Suppressor macrophage treated with lipopolysaccharide for 4 hours (primary cell): ENCODE measurements at regions not wholly inside any gene's neighbourhood (a gene's known extent, or its start where the extent isn't known, plus 50 kb on each side); places are given as distances from the start of the nearest gene placed in this dataset.
"Not testable (repeated sequence)": the region's sequence is repeated elsewhere in the genome, so short reads cannot be mapped to it uniquely, and the experiment has no call there.

Source experiments
- DNase-seq: peaks from one replicate; pipeline ENCODE4 v3.0.0-alpha.2; 2020

DNA sequence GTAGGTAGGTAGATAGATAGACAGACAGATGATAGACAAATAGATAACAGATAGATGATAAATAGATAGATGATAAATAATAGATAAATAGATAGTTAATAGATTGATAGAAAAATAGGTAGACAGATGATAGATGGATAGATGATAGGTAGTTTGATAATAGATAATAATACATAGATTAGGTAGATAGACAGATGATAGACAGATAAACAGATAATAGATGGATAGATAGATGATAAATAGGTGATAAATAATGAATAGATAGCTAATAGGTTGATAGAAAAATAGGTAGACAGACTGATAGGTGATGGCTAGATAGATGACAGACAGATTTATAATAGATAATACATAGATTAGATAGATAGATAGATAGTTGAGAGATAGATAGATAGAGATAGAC is 350.5 kb upstream of the DPP6 start:
- DNase-seq: no peak

DNA sequence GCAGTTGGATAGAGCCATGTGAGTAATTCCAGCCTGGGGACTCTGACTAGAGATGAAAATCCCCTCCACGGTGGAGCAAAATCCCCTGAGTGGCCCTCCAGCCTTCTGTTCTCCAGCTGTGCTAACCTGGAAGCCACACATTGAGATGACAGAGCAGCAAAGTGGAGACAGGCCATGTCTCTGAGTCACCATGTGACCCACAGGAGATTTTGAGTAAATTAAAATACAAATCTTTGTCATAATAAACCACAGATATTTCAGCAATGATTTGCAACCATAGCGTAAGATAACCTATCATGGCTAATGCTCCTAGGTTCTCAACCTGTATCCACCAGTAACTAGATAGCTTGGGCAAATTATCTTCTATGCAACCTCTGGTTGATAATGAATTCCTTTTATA is 328.3 kb upstream of the DPP6 start:
- not testable (repeated sequence) for DNase-seq

DNA sequence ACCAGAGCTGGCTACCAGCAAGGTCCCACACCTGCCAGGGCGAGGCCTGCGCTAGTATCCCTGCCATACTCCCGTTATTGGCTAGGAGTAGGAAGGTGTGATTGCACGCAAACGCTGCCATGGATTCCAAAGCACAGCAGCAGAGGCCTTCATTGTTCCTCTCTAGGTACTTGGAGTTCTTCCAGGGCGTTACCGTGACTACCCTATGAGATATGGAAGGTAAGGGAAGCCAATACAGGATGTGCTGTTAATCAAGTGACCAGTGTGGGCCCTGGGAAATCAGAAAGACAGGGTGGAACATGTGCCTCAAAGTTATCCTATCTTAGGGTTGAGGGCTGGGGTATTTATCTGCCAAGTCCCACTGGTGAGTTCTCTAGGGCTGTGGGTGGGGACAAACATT is 320.7 kb upstream of the DPP6 start:
- DNase-seq: not testable (repeated sequence)

DNA sequence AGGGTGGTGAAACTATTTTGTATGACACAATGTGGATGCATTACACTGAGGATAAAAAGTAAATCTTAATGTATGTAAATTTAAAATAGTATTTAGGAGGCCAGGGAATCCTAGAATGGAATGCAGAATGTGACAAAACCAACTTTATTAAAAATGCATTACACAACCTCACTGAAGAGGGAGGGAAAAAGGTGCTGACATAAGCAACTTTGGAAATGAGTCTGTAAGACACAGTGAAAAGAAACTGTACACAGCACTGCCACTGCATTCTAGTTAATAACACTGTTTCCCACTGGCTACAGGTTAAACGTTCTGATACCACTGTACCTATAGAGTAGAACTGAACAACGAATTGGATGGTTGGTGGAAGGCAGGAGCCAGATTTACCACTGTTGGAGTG is 308.8 kb upstream of the DPP6 start:
- DNase-seq: not testable (repeated sequence)

DNA sequence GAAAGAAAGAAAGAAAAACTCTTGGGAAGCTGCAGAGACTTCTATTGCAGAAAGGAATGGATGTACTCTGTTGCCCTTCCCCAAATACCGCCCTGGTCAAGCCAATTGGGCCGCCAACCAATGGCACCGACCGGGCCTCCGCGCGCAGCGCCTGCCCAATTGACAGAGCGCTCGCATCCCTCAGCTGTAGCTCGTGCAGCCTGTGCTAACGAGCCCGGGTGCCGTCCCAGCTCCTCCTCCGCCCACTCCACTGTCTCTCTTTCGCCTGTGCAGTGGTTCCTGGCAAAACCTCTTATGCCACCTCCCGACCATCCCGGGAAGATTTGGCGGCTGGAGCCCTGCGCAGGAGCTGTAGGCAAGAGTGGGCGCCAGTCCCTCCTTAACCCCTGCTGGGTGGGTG is 304.2 kb upstream of the DPP6 start:
- DNase-seq: not testable (repeated sequence)

DNA sequence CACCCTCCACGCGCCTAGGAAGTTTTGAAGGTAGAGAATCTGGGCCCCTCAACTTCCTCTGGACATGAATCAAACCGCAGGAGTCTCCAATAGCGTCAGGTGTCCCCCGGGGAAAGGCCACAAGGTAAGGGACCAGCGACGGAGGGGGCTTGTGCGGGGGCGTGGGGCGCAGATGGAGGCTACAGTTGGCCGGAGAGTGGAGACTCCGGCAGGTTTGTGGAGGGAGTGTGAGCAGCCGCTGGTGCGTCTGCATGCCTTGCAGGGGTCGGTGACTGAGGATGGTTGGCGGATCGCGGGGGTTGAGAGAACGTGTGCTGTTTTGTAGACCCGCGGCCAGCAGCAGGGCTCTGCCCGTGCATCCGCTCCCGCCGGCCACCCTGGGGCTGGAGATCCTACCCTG is 303.3 kb upstream of the DPP6 start:
- not testable (repeated sequence) for DNase-seq

DNA sequence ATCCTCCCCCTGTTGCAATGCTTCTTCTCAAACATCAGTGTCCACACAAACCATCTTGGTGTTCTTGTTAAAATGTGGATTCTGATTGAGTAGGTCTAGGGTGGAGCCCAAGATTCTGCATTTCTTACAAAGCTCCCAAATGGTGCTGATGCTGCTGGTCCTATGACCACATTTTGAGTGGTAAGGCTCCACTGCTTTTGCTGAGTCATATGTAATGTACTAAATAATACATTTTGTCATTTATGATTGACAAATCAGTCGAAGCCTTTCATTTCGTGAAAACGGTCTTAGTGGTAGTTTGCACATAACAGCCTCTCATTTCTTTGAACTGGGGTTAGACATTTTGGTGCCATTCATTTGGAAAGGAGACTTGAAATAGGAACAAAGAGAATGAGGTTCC is 286.3 kb upstream of the DPP6 start:
- not testable (repeated sequence) for DNase-seq

DNA sequence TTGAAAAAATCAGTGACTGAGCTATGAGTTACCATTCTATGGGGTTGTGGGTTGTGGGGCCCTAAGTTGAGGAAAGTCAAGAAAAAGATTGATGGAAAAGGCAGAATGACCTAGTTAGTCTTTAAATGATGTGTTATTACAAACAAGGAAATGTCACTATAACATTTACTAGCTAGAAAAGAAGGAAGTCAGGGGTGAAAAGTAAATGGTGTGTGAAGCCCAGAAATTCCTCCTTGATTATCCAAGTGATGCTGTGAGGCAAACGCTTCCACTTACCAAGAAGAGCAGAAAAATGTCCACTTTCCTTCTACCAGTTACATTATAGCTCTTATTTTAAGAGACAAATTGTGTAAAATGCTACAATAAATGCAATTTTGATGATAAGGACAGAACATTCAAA is 285.3 kb upstream of the DPP6 start:
- DNase-seq: not testable (repeated sequence)

DNA sequence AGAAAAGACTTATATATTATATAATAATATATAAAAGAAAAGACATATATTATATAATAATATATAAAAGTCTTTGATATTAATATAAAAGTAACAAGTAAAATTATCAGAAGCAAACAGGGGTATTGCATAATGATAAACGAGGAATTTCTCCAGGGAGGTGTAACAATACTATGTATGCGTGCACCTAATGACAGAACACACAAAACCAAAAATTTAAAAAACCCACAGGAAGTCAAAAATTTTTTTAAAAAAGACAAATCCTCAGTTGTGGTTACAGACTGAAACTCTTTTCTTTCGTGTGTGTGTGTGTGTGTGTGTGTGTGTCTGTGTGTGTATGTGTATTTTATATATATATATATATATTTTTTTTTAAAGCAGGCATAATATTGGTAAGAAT is 279.2 kb upstream of the DPP6 start:
- DNase-seq: no peak

DNA sequence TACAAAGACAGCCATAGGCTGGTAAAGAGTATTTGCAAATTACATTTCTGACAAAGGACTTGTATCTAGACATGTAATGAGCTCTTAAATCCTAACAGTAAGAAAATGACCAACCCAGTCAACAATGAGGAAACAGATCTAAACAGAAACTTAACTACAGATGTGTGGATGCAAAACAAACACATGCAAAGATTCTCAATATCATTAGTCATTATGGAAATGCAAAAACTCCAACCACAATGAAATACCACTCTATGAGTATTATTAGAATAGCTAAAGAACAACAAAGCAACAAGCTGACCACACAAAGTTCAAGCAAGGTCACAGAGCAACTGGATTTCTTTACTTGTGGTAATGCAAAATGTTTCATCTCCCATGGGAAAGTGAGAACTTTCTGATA is 275.3 kb upstream of the DPP6 start:
- not testable (repeated sequence) for DNase-seq

DNA sequence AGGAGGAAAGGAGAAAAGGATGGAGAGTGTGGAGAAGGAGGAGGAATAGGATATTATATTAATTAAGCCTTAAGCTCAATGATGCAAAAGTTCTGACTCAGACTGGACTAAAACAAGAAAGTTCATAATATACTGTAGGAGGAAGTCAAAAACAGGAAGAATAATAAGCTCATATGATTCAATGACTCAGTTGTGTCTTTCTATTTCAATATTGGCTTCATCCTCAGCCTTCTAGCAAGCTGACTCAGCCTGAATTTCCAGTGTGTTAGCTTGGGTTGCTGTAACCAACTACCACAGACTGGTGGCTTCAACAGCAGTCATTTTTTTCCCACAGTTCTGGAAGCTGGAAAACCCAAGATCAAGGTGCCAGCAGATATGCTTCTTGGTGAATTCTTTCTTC is 254.8 kb upstream of the DPP6 start:
- DNase-seq: peak; percentile 6

DNA sequence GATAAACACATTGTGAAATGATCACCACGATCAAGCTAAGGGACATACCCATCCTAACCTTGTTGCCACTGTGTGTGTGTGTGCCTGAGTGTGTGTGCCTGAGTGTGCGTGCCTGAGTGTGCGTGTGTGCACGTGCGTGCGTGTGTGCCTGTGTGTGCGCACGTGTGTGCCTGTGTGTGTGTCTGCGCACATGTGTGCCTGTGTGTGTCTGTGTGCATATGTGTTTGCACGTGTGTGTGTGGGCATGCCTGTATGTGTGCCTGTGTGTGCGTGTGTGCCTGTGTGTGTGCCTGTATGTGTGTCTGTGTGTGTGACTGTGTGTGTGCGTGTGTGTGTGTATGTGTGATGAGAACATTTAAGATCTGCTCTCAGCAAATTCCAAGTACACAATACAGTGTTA is 244.1 kb upstream of the DPP6 start:
- no peak for DNase-seq

DNA sequence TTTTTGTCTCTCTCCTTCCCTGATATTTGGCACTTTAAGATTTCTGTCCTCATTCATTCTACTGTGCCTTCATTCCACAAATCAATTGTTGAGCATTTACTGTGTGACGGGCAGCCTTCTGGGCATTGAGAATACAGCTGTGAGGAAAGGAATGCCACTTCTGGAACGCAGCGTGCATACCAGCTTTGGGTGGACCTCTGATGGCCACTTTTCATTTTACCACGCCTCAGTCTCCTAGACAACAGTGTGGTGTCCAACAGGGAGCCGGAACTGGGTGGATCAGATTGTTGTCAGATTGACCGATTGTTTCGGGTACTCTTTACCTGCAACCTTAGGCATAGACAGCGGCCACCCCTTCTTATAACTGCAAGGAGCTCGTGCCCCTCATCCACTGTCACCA is 222.7 kb upstream of the DPP6 start:
- DNase-seq: no peak

DNA sequence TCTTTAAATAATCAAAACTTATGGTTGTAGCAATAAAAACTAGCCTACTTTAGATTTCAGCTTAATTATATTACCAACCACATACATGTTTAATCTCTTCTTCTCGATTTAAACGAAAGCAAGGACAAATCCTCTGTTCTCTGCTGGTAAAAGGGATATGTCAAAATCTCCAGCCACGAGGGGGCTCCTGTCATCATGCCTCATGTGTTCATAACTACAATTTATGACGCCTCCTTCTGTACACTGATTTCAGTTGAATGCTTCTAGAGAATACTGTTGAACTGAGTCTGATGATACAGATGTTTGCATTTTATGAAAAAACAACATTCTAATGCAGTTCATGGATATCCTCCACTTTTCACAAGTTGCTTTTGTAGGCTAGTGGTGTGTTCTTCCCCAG is 220.0 kb upstream of the DPP6 start:
- no peak for DNase-seq

DNA sequence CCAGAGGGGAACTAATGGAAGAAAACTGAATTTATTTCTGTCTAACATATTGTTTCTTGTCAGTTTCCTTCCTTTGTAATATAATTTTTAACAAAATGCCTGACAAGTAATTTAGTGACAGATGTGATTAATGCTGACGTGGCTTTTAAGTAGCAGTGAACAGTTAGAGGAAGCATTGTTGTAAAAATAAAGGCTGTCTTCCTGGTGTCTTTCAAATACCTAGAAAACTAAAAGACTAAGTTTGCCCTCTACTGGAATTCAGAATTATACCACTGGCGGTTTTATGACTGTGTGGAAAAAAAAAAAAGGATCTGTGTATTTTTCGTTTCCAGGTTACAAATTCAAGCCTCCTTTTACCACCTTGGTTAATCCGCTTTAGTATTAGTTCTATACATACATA is 217.1 kb upstream of the DPP6 start:
- no peak for DNase-seq

DNA sequence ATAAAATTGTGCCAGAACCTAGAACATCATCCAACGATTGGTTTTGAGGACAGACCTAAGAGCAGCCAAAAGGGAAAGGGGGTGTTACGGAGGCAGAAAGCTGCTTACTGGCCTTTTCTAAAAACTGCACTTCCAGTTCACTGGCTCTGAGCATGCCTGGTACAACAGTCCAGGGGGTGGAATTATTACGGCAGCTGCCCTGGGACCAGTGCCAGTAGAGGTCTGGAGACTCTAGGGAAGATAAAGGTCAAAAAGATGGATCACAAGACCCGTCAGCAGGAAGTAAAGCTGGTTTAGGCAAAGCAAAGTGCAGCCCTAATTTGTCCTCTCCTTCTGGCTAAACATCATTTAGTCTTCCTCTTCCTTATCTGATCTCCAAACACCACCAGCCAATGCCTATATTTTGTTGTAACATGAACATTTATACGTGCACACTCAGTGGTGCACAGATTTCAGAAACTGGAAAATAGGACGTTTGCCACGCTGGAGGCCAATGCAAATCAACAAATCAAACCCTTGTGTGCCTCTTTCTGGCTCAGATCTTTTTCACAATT is 216.4 kb upstream of the DPP6 start:
- no peak for DNase-seq

DNA sequence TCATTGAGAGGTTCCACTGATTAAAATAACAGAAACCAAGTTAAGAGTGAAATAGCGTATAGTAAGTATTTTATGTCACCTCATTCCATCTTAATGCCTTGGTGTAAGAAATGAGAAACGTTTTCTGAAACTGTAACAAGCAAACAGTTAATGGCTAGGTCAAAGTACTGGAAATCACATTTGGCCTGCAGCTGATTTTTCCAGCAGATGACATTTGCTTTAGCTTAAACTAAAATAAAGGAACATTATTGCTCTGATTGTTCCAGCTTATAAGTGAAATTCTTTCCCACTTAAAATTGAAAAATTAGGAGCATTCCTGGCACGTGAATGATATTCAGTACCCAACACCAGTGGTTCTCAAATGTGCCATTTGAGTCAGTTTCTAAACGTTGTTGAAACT is 213.6 kb upstream of the DPP6 start:
- no peak for DNase-seq

DNA sequence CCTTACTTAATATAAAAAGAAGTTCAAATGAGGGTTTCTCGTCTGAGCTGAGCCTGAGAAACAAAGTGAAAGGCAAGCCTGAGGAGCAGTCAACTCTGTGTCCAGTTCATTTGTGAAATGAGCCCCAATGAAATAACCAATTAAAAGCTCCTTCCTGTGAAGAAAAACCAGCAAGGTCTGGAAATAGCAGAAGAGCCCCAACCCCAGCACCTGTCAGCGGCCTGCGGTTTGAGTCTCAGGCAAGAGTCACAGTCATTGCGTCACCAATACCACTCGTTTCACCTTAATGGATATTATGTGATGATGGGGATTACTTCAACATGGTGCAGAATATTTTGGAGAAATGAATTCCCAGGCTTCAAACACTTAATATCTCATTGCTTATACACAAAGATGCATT is 211.3 kb upstream of the DPP6 start:
- no peak for DNase-seq

DNA sequence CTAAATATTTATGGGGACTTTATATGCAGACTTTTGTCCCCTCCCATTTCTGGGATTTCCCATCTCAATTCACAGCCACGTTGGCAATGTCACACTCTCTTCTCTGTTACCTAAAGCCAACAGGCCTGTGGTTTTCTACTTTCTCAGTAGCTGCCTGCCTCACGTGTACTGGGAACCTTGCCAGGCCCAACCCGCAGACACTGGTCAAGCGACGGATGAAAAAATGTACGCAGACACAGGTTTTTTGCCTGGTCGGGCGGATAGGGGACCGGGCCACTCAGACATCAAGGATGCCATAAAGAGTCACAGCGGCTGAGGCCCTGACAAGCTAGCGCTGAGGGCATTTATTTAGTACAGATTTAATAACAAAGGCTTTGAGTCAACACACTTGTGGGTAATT is 204.4 kb upstream of the DPP6 start:
- DNase-seq: no peak

DNA sequence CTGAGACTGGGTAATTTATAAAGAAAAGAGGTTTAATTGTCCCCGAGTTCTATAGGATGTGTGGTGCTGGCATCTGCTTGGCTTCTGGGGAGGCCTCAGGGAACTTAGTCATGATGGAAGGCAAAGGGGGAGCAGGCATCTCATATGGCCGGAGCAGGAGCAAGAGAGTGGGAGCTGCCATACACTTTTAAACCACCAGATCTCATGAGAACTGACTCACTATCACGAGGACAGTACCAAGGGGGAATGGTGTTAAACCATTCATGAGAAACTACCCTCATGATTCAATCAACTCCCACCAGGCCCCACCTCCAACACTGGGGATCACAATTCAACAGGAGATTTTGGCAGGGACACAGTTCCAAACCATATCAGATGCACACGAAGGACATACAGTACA is 199.9 kb upstream of the DPP6 start:
- no peak for DNase-seq

DNA sequence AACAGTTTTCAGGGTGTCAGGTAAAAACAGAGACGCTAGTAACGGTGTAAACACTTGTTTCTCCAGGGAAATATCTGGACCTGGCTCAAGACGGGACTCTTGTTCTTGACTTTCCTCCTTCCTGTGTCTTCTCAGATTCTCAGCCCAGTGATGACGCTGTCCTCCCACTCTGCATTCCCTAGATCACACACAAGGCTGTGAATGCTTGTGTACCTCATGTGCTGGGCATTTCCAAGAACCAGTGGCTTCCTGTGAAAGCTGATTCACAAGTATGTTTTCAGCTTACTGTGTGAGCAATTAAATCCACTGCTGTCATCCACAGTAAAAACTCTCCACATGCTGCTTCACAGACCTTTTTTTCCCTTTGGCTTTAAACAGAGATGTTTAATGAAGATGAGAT is 193.8 kb upstream of the DPP6 start:
- no peak for DNase-seq

DNA sequence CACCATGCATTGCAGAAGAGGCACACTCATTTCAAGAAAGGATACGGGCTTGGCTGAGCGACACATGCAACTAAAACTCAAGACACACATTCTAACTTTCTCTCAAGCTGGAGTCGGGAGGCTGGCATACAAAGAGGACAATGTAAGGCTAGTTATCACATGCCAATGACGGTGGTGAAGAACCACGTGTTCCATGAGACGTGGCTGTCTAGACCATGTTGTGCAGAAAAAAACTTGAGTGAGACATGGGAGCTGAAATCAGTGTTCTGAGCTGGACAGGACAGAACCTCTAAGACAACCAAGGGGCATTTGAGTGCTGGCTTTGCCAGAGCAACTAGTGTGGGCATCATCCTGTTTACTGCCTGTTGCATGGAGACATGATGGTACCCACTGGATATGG is 193.0 kb upstream of the DPP6 start:
- no peak for DNase-seq

DNA sequence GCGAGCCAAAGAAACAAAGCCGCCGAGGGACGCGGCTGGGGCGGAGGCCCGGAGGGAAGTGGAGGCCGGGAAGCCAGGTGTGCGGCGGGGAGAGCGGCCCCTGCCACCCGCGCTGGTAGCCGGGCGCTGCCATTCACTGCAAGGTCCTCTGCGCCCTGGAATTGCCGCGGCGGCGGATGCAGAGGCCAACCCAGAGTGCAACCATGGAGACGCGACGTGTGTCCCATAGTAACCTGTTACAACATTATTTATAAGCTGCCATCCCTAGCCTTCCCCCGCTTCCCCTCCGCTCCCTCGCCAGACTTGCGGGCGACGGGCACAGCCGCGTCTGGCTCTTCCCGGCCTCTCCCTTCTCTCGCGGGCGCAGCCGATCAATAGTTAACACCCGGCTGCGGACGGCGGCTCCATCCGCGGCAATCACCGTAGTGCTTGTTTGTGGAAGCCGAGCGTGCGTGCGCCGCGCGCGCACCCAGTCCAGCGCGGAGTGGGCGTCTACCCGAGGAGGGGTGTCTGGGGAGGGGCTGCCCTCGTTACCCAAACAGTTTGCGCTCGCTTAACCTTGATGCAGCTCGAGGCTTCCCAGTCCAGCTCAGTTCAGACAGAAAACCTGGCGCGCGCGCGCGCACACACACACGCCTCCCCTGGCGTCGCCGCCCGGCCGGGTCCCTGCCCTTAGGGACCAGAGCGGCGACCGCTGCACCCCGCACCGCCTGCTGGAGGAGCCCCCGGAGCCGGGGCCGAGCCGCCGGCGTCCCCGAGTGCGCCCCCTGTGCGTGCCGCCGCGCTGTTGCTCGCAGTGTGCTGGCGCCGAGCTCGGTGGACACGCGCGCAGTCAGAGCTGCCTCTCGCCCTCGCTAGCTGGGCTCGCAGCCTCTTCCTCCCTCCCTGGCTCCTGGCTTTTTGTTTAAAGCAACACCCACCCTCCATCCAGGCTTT is 165.4 kb upstream of the DPP6 start:
- no peak for DNase-seq

DNA sequence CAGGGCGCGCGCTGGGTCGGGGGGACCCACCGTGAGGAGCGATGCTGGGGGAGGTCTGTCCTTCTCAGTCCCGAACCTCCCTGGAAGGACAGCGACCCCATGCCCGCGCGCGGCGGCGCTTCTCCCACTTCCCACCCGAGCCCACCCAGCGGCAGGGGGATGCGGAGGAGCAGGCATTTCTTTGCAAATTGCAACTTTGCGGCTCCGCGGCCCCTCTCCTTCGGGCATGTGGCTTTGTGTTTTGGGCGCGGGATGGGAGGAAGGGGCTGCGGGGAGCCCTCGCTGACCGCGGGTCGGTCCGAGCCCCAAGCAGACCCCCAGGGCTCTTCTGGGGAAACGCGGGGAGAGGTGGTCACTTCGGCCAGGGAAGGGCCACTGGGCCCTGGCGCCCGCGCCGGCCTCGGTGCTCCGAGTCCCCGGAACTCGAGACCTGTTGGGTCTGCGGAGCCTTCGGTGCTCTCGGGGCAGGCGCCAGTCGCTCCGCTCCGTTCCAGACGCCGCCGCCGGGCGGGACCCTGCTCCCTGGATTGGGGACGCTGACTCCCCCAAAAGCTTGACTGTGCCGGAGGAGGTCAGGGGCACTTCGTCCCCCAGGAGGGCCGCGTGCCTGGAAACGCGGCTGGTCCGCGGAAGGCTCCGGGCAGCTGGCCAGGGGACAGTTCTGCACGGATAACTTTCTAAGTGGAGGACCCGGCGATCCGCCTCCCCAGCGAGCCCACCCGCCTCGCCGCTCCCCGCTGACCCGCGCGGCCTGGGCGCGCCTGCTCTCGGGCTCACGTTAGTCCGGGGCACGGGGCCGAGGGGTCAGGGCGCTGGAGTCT is 164.2 kb upstream of the DPP6 start:
- DNase-seq: no peak
